DOHH2 (cell line): ENCODE measurements at regions not wholly inside any gene's neighbourhood (a gene's known extent, or its start where the extent isn't known, plus 50 kb on each side); places are given as distances from the start of the nearest gene placed in this dataset.

Experiments used
- EZH2phosphoT487 ChIP-seq: fragments of 200-600 bp; sonication (generic); IDR thresholded peaks from 2 replicates; pipeline ENCODE4 v1.6.1; 2017; ENCODE audit warnings: borderline replicate concordance, mild to moderate bottlenecking, antibody characterized with exemption, low read length, moderate library complexity, mixed read lengths
- TF ChIP-seq, protein P1 (sequence below): fragments of 200-600 bp; sonication (generic); IDR thresholded peaks from one replicate; pipeline ENCODE4 v1.5.1; 2014; ENCODE audit warnings: antibody characterized with exemption, mild to moderate bottlenecking, low read depth, low read length; ENCODE audit not compliant: poor library complexity, severe bottlenecking

DNA sequence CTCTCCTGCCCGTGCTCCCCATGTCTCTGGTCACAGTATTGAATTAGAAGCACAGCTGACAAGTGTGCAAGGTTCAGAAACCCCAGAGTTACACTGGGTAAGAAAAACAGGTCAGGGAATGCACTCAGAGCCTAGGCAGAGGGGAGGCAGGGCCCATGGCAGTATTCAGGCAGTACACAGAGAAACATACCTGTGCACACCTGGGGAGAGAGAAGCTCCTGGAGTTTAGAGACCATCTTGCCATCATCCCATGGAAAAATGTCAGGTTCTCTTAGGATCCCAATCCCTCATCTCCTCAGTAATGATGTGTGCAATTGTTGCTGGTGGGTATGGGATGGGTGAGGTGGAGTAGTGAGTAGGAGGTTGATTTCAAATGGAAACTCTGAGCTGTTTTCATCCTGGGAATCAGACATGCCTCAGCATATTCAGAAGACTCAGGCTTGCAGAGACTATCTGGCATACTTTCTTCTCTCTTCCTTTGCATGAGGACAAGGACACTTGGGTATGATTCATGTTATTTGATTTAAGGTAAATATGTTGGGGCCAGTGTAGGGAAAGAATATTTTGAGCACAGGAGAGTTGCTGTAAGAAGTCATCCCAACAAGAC lies 228.5 kb downstream of the ESM1 start:
- TF ChIP-seq EZH2phosphoT487 = no peak
- TF ChIP-seq, protein P1, sequence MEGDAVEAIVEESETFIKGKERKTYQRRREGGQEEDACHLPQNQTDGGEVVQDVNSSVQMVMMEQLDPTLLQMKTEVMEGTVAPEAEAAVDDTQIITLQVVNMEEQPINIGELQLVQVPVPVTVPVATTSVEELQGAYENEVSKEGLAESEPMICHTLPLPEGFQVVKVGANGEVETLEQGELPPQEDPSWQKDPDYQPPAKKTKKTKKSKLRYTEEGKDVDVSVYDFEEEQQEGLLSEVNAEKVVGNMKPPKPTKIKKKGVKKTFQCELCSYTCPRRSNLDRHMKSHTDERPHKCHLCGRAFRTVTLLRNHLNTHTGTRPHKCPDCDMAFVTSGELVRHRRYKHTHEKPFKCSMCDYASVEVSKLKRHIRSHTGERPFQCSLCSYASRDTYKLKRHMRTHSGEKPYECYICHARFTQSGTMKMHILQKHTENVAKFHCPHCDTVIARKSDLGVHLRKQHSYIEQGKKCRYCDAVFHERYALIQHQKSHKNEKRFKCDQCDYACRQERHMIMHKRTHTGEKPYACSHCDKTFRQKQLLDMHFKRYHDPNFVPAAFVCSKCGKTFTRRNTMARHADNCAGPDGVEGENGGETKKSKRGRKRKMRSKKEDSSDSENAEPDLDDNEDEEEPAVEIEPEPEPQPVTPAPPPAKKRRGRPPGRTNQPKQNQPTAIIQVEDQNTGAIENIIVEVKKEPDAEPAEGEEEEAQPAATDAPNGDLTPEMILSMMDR = no peak
